Astrocyte (in vitro differentiated cells and primary cell): ENCODE measurements at regions not wholly inside any gene's neighbourhood (a gene's known extent, or its start where the extent isn't known, plus 50 kb on each side); places are given as distances from the start of the nearest gene placed in this dataset.

Experiments
- DNase-seq: peaks from one replicate; pipeline ENCODE4 v3.0.0-alpha.2; 2010; ENCODE audit warnings: low read depth
- FAIRE-seq: peaks from 2 replicates; lab custom pipeline; 2011; peaks lifted over from hg19 to GRCh38; lab: Jason Lieb, UNC
- H2AFZ ChIP-seq: 2 replicates; pipeline ENCODE4 v1.6.0; 2012; ENCODE audit warnings: low read depth, low read length, inconsistent platforms
- H3K27ac ChIP-seq: 2 replicates; pipeline ENCODE4 v1.5.1; 2011; ENCODE audit warnings: low read depth, low read length, inconsistent platforms
- H3K27me3 ChIP-seq: 2 replicates; pipeline ENCODE4 v1.6.0; 2011; ENCODE audit warnings: low read length, inconsistent platforms; ENCODE audit not compliant: insufficient read depth
- H3K36me3 ChIP-seq: 2 replicates; pipeline ENCODE4 v1.5.1; 2011; ENCODE audit warnings: low read length, inconsistent platforms; ENCODE audit not compliant: insufficient read depth
- H3K4me1 ChIP-seq: 2 replicates; pipeline ENCODE4 v1.5.1; 2011; ENCODE audit warnings: low read length, inconsistent platforms; ENCODE audit not compliant: insufficient read depth
- H3K4me2 ChIP-seq: 2 replicates; pipeline ENCODE4 v1.6.0; 2012; ENCODE audit warnings: low read length, inconsistent platforms
- H3K4me3 ChIP-seq: 2 replicates; pipeline ENCODE4 v1.5.1; 2011; ENCODE audit warnings: low read depth, mild to moderate bottlenecking, low read length, inconsistent platforms; ENCODE audit not compliant: insufficient read depth
- H3K79me2 ChIP-seq: 2 replicates; pipeline ENCODE4 v1.6.0; 2012; ENCODE audit warnings: mild to moderate bottlenecking, low read length, inconsistent platforms; ENCODE audit not compliant: insufficient read depth
- H3K9ac ChIP-seq: 2 replicates; pipeline ENCODE4 v1.6.0; 2012; ENCODE audit warnings: mild to moderate bottlenecking, low read length, inconsistent platforms
- H3K9me3 ChIP-seq: 2 replicates; pipeline ENCODE4 v1.5.1; 2012; ENCODE audit warnings: low read depth, mild to moderate bottlenecking, low read length, inconsistent platforms; ENCODE audit not compliant: insufficient read depth
- H4K20me1 ChIP-seq: 2 replicates; pipeline ENCODE4 v1.6.0; 2012; ENCODE audit warnings: low read length, inconsistent platforms; ENCODE audit not compliant: insufficient read depth
- H3K27ac Mint-ChIP-seq: one replicate; pipeline ENCODE4 v1.8.0; 2021; ENCODE audit warnings: mild to moderate bottlenecking, mixed read lengths; ENCODE audit not compliant: unreplicated experiment
- H3K27me3 Mint-ChIP-seq: one replicate; pipeline ENCODE4 v1.8.0; 2021; ENCODE audit warnings: low read depth, mixed read lengths; ENCODE audit not compliant: unreplicated experiment
- H3K36me3 Mint-ChIP-seq: one replicate; pipeline ENCODE4 v1.8.0; 2021; ENCODE audit warnings: low read depth, mixed read lengths; ENCODE audit not compliant: unreplicated experiment
- H3K4me1 Mint-ChIP-seq: one replicate; pipeline ENCODE4 v1.8.0; 2021; ENCODE audit warnings: low read depth, mixed read lengths; ENCODE audit not compliant: unreplicated experiment
- H3K4me3 Mint-ChIP-seq: one replicate; pipeline ENCODE4 v1.8.0; 2021; ENCODE audit warnings: mild to moderate bottlenecking, moderate library complexity, mixed read lengths; ENCODE audit not compliant: unreplicated experiment
- H3K9me3 Mint-ChIP-seq: one replicate; pipeline ENCODE4 v1.8.0; 2021; ENCODE audit warnings: mild to moderate bottlenecking, mixed read lengths; ENCODE audit not compliant: unreplicated experiment
- EZH2 ChIP-seq: IDR thresholded peaks from 2 replicates; pipeline ENCODE4 v1.6.1; 2012; ENCODE audit warnings: mild to moderate bottlenecking, low read length, inconsistent platforms; ENCODE audit not compliant: insufficient read depth

DNA sequence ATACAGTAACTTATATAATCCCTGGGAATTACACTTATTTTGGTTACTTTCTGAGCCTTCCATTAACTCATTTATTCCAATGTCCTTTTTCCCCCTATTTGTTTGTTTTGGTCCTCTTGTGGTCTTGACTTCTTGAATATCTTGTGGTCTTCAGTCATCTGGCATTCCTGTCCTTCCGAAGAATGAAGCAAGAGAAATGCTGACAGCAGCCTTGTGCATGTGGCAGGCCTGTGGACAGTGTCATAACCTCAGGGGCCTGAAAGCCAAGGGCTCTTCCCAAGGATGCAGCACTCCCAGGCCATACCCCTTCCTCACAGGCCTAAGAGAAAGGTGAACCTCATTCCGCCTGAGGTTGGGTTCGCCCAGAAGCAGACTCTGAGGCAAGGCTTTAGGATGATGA lies 470.2 kb downstream of the DISC1 start:
- Histone ChIP-seq H3K27me3 (no peaks in the 10 kb centered on the region), H3K9me3 (no peaks in the 10 kb centered on the region), H3K4me1 (no peaks in the 10 kb centered on the region), H2AFZ (no peak overlapping the region), H3K4me2 (no peak overlapping the region), H3K9ac (no peak overlapping the region), H4K20me1 (no peaks in the 10 kb centered on the region), H3K36me3 (no peaks in the 10 kb centered on the region), H3K4me3 (no peak overlapping the region), H3K79me2 (no peaks in the 10 kb centered on the region), H3K27ac (no peak overlapping the region)
- no peak overlapping the region for H3K27ac Mint-ChIP-seq
- no peak overlapping the region for H3K4me3 Mint-ChIP-seq
- no peak for TF ChIP-seq EZH2
- no peaks in the 10 kb centered on the region for H3K27me3 Mint-ChIP-seq
- H3K4me1 Mint-ChIP-seq: peaks cover 1% of the 10 kb centered on the region
- H3K36me3 Mint-ChIP-seq: peaks cover 3% of the 10 kb centered on the region
- no peak for DNase-seq
- peaks cover 8% of the 10 kb centered on the region for H3K9me3 Mint-ChIP-seq
- FAIRE-seq: no peak
